H1 (cell line): ENCODE measurements at regions not wholly inside any gene's neighbourhood (a gene's known extent, or its start where the extent isn't known, plus 50 kb on each side); places are given as distances from the start of the nearest gene placed in this dataset.

Experiments used
- CBX5 ChIP-seq: fragments of 300-800, 300-1000 bp; sonication (generic); IDR thresholded peaks from 2 replicates; pipeline ENCODE4 v1.7.1; 2016; ENCODE audit warnings: antibody characterized with exemption, low read length, low read depth
- CHD7 ChIP-seq: fragments of 300-600 bp; sonication (generic); IDR thresholded peaks from 2 replicates; pipeline ENCODE4 v1.7.1; 2012; ENCODE audit warnings: low read length, moderate library complexity, mild to moderate bottlenecking, inconsistent platforms; ENCODE audit not compliant: insufficient replicate concordance
- CTCF ChIP-seq, 3 experiments: IDR thresholded peaks; 1 replicate in 2 of 3; 2 replicates in 1 of 3; pipeline versions ENCODE4 v1.5.1 to v1.6.1; 2011; ENCODE audit warnings: low read length in 3 of 3, mild to moderate bottlenecking in 3 of 3, inconsistent platforms in 2 of 3, low read depth in 1 of 3, moderate library complexity in 1 of 3; ENCODE audit not compliant: insufficient read depth in 1 of 3; ENCODE audit errors: control extremely low read depth in 1 of 3
- EZH2 ChIP-seq: fragments of 200-600 bp; sonication (generic); IDR thresholded peaks from 2 replicates; pipeline ENCODE4 v1.7.1; 2012; ENCODE audit warnings: low read depth, mild to moderate bottlenecking, moderate library complexity, low read length, inconsistent platforms; ENCODE audit not compliant: severe bottlenecking
- GABPA ChIP-seq: IDR thresholded peaks from 2 replicates; pipeline ENCODE4 v1.6.1; 2011; ENCODE audit warnings: mild to moderate bottlenecking, low read length, moderate library complexity, borderline replicate concordance; ENCODE audit not compliant: insufficient read depth
- JUND ChIP-seq: IDR thresholded peaks from 2 replicates; pipeline ENCODE4 v1.6.1; 2011; ENCODE audit warnings: mild to moderate bottlenecking, improper control_type of control experiment, low read length
- RNF2 ChIP-seq: fragments of 200-900, 300-1000 bp; sonication (generic); IDR thresholded peaks from 2 replicates; pipeline ENCODE4 v1.7.1; 2016; ENCODE audit warnings: borderline replicate concordance, low read depth, mild to moderate bottlenecking, antibody characterized with exemption, low read length; ENCODE audit not compliant: poor library complexity, severe bottlenecking; ENCODE audit errors: missing control alignments
- SP4 ChIP-seq: IDR thresholded peaks from 2 replicates; pipeline ENCODE4 v1.6.1; 2012; ENCODE audit warnings: low read length, inconsistent platforms
- TBP ChIP-seq: IDR thresholded peaks from 2 replicates; pipeline ENCODE4 v1.6.1; 2011; ENCODE audit warnings: low read depth, low read length, improper control_type of control experiment

- TF ChIP-seq CTCF (IDR thresholded peaks at IDR 0.05; ENCODE audit: control extremely low read depth in 1 of 3, insufficient read depth in 1 of 3, low read depth in 1 of 3, low read length in 3 of 3) (no peak), CBX5 (no peak), GABPA (no peak), SP4 (no peak), CHD7 (no peak), RNF2 (no peak), TBP (no peak), EZH2 (no peak), JUND (no peak)
Observed at GRCh38 chr14:34329301-34329700, 132.7 kb downstream of the SPTSSA start.
